ENCODE measurements at regions not wholly inside any gene's neighbourhood (a gene's known extent, or its start where the extent isn't known, plus 50 kb on each side); places are given as distances from the start of the nearest gene placed in this dataset.
A peak's percentile ranks its signal among the peaks of the same experiment; 100 is the strongest.
"Not testable (repeated sequence)": the region's sequence is repeated elsewhere in the genome, so short reads cannot be mapped to it uniquely, and the experiment has no call there.

- Histone ChIP-seq H3K27me3 (no peaks in the 10 kb centered on the region), H3K9me3 (no peaks in the 10 kb centered on the region), H3K4me3 (no peak overlapping the region), H3K27ac (no peak overlapping the region), H3K36me3 (no peaks in the 10 kb centered on the region), H4K20me1 (no peaks in the 10 kb centered on the region), H3K4me1 (peaks cover 11% of the 10 kb centered on the region), H3K4me2 (no peak overlapping the region), H3K9ac (no peak overlapping the region)
- no peak for TF ChIP-seq Cebpa-rat (IDR thresholded peaks at IDR 0.05)
Observed at GRCh38 chr16:73403291-73403690, 355.4 kb upstream of the ZFHX3 start.

DNA sequence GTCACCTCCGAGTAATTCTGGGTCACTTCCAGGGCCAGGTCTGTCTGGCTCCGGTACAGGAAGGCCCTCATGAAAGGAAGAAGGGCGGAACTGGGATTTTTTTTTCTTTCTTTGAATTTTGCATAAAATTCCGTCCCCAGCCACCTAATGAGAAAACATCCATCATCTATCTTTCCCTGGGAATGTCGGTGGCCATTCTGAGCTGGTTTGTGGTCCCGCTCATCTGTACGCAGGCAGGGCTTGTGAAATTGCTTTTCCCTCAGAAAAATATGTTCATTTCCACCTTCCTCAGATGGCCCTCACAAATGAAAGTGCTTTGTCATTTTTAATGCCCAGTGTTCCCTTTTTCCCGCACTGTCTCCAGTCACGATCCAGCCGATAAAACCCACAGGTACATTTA, 353.0 kb upstream of the ZFHX3 start:
- Histone ChIP-seq H3K27ac (no peak overlapping the region), H3K4me1 (peaks cover 17% of the 10 kb centered on the region), H4K20me1 (no peaks in the 10 kb centered on the region), H3K36me3 (no peaks in the 10 kb centered on the region), H3K4me2 (no peak overlapping the region), H3K27me3 (no peaks in the 10 kb centered on the region), H3K9me3 (no peaks in the 10 kb centered on the region), H3K9ac (no peak overlapping the region), H3K4me3 (no peak overlapping the region)
- TF ChIP-seq Cebpa-rat (IDR thresholded peaks at IDR 0.05) = no peak

DNA sequence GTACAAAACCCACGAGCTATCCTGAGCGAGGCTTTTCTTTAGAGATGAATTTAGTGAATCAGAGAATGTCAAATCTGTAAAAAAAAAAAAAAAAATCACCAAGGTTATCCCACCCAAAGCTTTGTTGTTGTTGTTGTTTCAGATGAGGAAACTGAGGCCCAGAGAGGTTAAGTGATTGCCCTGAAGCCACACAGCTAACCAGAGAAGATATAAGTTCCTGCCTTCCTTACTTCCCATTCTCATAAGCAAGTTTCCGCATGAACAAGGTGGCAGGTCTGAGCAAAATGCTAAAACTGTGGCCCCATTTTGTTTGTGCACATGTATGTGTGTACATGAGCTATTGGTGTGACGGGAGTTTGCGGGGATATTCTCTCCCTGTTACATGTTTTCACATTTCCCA, 352.1 kb upstream of the ZFHX3 start:
- no peak overlapping the region for H3K27ac ChIP-seq
- peaks cover 17% of the 10 kb centered on the region for H3K4me1 ChIP-seq
- H3K36me3 ChIP-seq = no peaks in the 10 kb centered on the region
- H3K4me2 ChIP-seq = peak overlapping the region; percentile 55; the same call in 1 of the 2 replicates
- H3K9ac ChIP-seq = no peak overlapping the region
- no peaks in the 10 kb centered on the region for H3K27me3 ChIP-seq
- H4K20me1 ChIP-seq = no peaks in the 10 kb centered on the region
- no peak overlapping the region for H3K4me3 ChIP-seq
- TF ChIP-seq Cebpa-rat (IDR thresholded peaks at IDR 0.05) = no peak
- no peaks in the 10 kb centered on the region for H3K9me3 ChIP-seq

DNA sequence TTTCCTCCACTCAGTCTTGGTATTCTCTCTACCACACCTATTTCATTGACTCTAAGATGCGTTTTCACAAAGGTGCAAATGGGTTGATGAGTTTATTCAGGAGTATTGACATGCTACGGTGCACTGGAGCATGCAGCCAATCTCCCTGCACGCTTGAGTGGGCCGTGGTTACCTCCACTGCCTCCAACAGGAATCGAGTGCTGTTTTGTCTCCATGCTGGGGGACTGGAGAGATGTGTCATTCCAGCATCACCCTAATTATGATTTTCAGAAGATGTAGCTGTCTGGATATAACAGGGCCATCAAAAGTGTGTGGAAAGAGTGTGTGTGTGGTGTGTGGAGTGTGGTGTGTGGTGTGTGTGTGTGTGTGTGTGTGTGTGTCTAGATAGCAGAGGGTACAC, 351.6 kb upstream of the ZFHX3 start:
- H3K27ac ChIP-seq = no peak overlapping the region

DNA sequence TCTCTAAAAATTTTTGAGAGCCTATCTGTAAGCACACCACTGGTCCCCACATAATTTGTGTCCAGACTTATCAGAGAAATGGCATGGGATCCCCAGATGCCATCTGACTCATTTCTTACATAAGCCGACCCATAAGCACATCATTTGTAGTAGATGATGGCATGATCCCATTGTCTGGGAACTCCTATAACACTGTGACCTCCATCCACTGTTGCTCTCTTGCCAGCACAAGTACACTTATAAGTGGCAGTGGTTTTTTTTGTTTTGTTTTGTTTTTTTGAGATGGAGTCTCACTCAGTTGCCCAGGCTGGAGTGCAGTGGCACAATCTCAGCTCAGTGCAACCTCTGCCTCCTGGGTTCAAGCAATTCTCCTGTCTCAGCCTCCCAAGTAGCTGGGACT, 350.7 kb upstream of the ZFHX3 start:
- H4K20me1 ChIP-seq, H3K4me3 ChIP-seq, H3K27me3 ChIP-seq, H3K4me2 ChIP-seq, H3K9ac ChIP-seq, H3K9me3 ChIP-seq, H3K36me3 ChIP-seq, H3K27ac ChIP-seq: not testable (repeated sequence)
- H3K4me1 ChIP-seq = peaks cover 17% of the 10 kb centered on the region

More for the DNA sequence above, 351.6 kb upstream of the ZFHX3 start:
- Histone ChIP-seq H3K9ac (no peak overlapping the region), H3K4me3 (no peak overlapping the region), H3K4me2 (peak overlapping the region; percentile 55), H4K20me1 (no peaks in the 10 kb centered on the region), H3K4me1 (peaks cover 17% of the 10 kb centered on the region), H3K36me3 (no peaks in the 10 kb centered on the region), H3K9me3 (no peaks in the 10 kb centered on the region), H3K27me3 (no peaks in the 10 kb centered on the region)
- TF ChIP-seq Cebpa-rat (IDR thresholded peaks at IDR 0.05) = no peak

DNA sequence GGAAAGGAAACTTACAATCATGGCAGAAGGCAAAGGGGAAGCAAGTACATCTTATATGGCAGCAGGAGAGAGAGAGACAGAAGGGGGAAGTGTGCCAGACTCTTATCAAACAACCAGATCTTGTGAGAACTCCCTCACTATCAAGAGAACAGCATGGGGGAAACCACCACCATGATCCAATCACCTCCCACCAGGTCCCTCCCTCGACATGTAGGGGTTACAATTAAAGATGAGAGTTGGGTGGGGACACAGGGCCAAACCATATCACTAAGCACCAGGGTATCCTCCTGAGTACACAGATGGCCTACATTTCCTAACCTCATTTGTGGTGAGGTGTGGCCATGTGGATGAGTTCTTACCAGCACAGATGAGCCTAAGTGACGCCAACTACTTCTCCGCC, 348.6 kb upstream of the ZFHX3 start:
- H3K9me3 ChIP-seq = no peaks in the 10 kb centered on the region
- no peak for TF ChIP-seq Cebpa-rat (IDR thresholded peaks at IDR 0.05)
- no peak overlapping the region for H3K9ac ChIP-seq
- no peak overlapping the region for H3K4me3 ChIP-seq
- H3K4me1 ChIP-seq = peaks cover 17% of the 10 kb centered on the region
- no peak overlapping the region for H3K27ac ChIP-seq
- H4K20me1 ChIP-seq = no peaks in the 10 kb centered on the region
- no peaks in the 10 kb centered on the region for H3K36me3 ChIP-seq
- peak overlapping the region; percentile 30 for H3K4me2 ChIP-seq
- no peaks in the 10 kb centered on the region for H3K27me3 ChIP-seq

DNA sequence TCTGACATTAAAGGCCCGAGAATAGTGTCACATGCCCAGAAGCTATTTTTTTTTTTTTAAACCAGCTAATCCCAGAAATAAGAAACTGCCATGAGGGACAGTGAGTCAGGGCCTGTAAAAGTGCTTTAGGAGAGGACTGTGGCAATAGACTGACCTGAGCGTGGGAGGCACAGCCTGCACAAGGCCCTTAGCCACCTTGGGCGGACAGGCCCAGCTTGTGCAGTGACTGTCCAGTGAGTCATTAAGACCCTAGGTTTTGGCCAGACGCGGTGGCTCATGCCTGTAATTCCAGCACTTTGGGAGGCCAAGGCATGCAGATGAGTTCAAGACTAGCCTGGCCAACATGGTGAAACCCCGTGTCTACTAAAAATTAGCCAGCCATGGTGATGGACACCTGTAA, 343.0 kb upstream of the ZFHX3 start:
- no peak for TF ChIP-seq Cebpa-rat (IDR thresholded peaks at IDR 0.05)
- H3K4me1 ChIP-seq = no peaks in the 10 kb centered on the region
- H3K27me3 ChIP-seq = no peaks in the 10 kb centered on the region
- no peaks in the 10 kb centered on the region for H4K20me1 ChIP-seq
- no peak overlapping the region for H3K4me2 ChIP-seq
- no peaks in the 10 kb centered on the region for H3K36me3 ChIP-seq
- no peak overlapping the region for H3K27ac ChIP-seq
- H3K4me3 ChIP-seq = no peak overlapping the region
- no peak overlapping the region for H3K9ac ChIP-seq
- no peaks in the 10 kb centered on the region for H3K9me3 ChIP-seq

- Histone ChIP-seq H3K9me3 (no peaks in the 10 kb centered on the region), H4K20me1 (no peaks in the 10 kb centered on the region), H3K27me3 (no peaks in the 10 kb centered on the region), H3K4me2 (no peak overlapping the region), H3K36me3 (no peaks in the 10 kb centered on the region), H3K27ac (no peak overlapping the region), H3K9ac (no peak overlapping the region), H3K4me1 (no peaks in the 10 kb centered on the region), H3K4me3 (no peak overlapping the region)
- no peak for TF ChIP-seq Cebpa-rat (IDR thresholded peaks at IDR 0.05)
Observed at GRCh38 chr16:73390491-73390890, 342.6 kb upstream of the ZFHX3 start.

DNA sequence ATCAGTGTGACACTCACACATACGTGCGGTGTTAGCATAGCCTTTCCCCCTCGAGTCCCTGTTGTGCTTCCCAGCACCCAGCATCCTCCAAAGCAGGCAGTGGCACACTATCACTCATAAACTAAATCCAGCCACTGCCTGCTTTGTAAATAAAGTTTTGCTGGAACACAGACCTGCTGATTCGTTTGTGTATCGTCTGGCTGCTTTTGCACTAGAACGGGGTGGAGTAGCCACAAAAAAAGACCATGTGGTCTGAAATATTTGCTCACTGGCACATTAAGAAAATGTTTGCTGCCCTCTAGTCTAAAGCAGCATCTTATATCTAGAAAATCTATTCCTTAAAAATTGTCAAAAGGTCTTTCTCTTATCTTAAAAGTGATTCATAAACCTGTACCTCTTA, 341.2 kb upstream of the ZFHX3 start:
- Histone ChIP-seq H4K20me1 (no peaks in the 10 kb centered on the region), H3K9me3 (no peaks in the 10 kb centered on the region), H3K4me1 (0 out of 2 replicates have a peak, but pooled peaks cover 5% of the 10 kb centered on the region), H3K4me2 (no peak overlapping the region), H3K4me3 (no peak overlapping the region), H3K36me3 (no peaks in the 10 kb centered on the region), H3K27me3 (no peaks in the 10 kb centered on the region), H3K9ac (no peak overlapping the region), H3K27ac (no peak overlapping the region)
- TF ChIP-seq Cebpa-rat (IDR thresholded peaks at IDR 0.05) = no peak

DNA sequence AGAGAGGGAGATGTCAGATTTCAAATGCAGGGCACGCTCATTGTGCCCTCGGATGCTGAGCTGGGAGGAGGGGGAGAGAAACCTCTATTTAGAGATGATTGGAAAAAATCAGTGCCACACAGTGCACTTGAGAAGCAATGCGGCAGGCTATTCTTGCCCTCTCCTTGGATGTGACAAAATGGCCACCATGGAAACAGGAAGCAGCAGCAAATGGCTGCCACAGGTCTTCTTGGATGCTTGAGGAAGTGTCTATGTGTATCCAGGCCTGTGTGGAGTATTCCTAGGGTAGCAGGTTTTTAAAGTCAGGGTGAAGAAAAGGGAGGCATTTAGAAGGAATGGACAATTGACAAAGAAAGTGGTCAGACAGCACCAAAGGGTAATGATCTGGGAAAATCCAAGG, 340.1 kb upstream of the ZFHX3 start:
- Histone ChIP-seq H3K27me3 (no peaks in the 10 kb centered on the region), H3K4me3 (no peak overlapping the region), H3K27ac (no peak overlapping the region), H4K20me1 (no peaks in the 10 kb centered on the region), H3K4me1 (0 out of 2 replicates have a peak, but pooled peaks cover 5% of the 10 kb centered on the region), H3K9ac (no peak overlapping the region), H3K9me3 (no peaks in the 10 kb centered on the region), H3K4me2 (no peak overlapping the region), H3K36me3 (no peaks in the 10 kb centered on the region)
- no peak for TF ChIP-seq Cebpa-rat (IDR thresholded peaks at IDR 0.05)

GRCh38 chr16:73385696-73386095, 337.8 kb upstream of the ZFHX3 start:
- no peak overlapping the region for H3K4me2 ChIP-seq
- H3K4me3 ChIP-seq = no peak overlapping the region
- H3K9me3 ChIP-seq = no peaks in the 10 kb centered on the region
- no peak overlapping the region for H3K9ac ChIP-seq
- H3K4me1 ChIP-seq = 0 out of 2 replicates have a peak, but pooled peaks cover 5% of the 10 kb centered on the region
- no peaks in the 10 kb centered on the region for H4K20me1 ChIP-seq
- H3K27me3 ChIP-seq = no peaks in the 10 kb centered on the region
- no peaks in the 10 kb centered on the region for H3K36me3 ChIP-seq
- H3K27ac ChIP-seq = no peak overlapping the region
- no peak for TF ChIP-seq Cebpa-rat (IDR thresholded peaks at IDR 0.05)

All from BLaER1 (cell line).